ENCODE measurements at regions not wholly inside any gene's neighbourhood (a gene's known extent, or its start where the extent isn't known, plus 50 kb on each side); places are given as distances from the start of the nearest gene placed in this dataset.
A peak's percentile ranks its signal among the peaks of the same experiment; 100 is the strongest.
"Not testable (repeated sequence)": the region's sequence is repeated elsewhere in the genome, so short reads cannot be mapped to it uniquely, and the experiment has no call there.

- no peak for DNase-seq
Measured at GRCh38 chr6:9398767-9399373, 963.5 kb upstream of the SLC35B3 start.

DNA sequence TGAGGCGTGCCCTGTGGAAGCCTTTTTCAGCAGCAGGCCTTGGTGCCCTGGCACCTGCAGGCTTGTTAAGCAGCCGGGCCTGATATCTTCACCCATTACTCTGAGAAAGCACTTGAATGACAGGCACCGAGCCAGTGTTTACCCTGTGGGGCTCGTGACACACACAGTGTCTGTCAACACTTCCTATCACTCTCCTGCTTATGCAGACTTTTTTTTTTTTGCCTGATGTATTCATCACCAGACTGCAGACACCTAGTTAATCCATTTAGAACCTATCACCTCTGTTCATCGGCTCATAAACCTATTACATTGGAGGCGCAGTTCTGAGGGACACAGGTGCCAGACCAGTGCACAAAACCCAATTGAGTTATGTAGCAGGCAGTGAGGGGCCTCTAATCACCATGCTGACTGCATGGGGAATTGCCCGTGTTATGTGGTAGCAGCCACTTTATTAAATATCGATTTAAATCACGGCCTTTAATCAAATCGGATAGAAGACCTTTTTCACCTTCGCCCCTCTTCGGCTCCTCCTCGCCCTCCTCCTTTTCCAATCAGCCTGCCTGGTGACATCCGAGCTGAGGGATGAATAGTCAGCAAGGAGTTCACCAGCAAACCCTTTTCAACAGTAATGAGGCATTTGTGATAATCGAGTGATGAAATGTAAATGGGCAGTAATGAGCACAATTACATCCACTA, 962.9 kb upstream of the SLC35B3 start:
- DNase-seq, result no peak

- no peak for DNase-seq
Measured at GRCh38 chr6:9388596-9388995, 953.3 kb upstream of the SLC35B3 start.

- DNase-seq, result no peak
Measured at GRCh38 chr6:9380568-9380967, 945.2 kb upstream of the SLC35B3 start.

- no peak for DNase-seq
Measured at GRCh38 chr6:9373308-9373707, 938.0 kb upstream of the SLC35B3 start.

DNA sequence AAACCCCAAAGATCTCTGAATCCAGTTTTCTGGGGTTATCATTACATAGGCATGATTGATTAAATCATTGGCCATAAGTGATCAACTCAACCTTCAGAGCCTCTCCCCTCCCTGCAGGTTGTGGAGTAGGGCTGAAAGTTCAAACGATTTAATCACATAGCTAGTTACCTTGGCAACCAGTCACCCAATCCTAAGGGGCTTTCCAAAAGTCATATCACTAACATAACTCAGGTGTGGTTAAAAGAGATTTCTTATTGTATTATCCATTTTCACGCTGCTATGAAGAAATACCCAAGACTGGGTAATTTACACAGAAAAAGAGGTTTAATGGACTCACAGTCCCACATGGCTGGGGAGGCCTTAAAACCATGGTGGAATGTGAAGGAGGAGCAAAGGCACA, 935.1 kb upstream of the SLC35B3 start:
- DNase-seq, result no peak

GRCh38 chr6:9365378-9365777, 930.0 kb upstream of the SLC35B3 start:
- DNase-seq, result no peak

- DNase-seq, result no peak
Measured at GRCh38 chr6:9361749-9362148, 926.4 kb upstream of the SLC35B3 start.

DNA sequence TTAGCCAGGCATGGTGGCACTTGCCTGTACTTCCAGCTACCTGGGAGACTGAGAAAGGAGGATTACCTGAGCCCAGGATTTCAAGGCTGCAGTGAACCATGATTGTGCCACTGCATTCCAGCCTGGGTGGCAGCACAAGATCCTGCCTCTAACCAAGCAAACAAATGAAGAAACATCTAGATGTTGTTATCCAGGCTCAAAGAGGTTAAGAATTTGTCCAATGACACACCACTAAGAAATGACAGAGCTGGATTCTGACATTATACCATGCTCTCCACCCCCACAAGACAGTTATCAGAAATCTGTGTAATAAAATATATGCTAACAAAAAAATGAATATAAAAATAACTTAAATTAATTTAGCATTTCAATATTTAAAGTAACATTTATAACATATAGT, 925.5 kb upstream of the SLC35B3 start:
- DNase-seq, result no peak

DNA sequence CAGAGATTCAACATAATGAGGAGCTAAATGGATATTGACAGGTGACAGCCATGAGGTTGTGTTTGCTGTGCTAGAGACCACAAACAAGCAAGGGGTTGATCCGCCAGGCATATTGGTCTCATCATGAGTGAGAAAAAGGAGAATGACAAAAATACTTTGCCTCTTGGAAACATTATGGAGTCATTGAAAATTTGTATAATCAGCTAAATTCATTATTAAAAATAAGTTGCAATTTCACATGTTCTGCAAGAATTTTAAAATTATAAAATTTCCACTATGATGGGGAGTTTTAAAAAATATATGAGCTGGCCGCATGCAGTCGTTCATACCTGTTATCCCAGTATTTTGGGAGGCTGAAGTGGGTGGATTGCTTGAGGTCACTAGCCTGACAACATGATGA, 912.3 kb upstream of the SLC35B3 start:
- DNase-seq, result no peak

GRCh38 chr6:9346923-9347322, 911.6 kb upstream of the SLC35B3 start:
- no peak for DNase-seq

DNA sequence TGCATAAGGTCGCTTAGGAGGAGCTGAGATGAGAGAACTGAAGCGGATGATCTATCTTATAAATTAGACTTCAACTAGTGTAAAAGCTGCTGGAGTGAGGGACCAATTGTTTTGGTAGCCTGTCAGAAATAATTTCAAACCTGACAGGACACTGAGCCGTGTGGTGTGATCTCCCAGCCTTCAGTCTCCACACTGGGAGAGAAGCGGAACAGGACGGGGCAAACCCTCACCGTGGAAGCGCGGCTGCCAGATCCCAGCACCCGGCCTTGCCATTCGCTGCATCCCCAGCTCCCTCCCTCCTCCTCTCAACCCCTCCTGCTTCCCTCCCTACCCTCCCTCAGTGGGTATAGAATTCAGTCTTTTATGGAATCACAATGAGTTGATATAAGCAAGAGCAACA, 900.1 kb upstream of the SLC35B3 start:
- DNase-seq, result no peak

DNA sequence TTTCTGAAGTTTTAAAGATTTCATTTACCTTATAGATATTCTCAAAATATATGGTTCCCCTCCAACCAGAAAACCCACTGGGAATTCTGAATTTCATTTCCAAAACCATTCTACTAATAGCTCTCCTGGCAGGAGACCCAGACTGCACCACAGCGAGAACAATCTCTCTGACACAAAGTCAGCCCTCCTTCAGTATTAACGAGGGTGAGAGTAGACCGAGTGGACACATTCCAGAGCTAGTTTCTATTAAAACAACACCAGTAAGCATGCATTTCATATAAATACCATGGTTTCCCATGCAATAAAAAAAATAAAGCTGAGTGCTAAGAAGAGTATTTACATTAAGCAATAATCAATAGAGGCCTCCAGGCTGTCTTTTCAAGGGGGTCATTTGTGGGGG, 899.6 kb upstream of the SLC35B3 start:
- DNase-seq, result no peak

- no peak for DNase-seq
Measured at GRCh38 chr6:9332241-9332780, 897.0 kb upstream of the SLC35B3 start.

DNA sequence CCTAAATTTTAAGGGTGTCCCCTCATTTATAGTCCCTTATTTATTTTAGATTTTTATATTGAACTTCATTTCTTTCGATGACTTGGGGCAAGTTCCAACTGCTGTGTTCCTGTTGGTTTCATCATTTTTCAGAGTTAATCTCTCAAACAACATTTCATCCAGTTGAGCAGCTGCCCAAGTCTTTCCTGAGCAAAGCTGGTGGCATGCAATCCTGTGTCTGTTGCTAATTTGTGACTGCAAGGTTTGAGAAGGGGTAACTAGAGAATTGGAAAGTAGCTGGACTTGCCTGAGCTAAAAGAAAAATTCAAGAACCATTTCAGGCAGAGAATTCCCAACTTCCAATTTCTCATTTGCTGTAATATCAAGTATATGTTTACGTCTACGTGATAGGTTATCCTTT, 881.5 kb upstream of the SLC35B3 start:
- DNase-seq, result no peak

DNA sequence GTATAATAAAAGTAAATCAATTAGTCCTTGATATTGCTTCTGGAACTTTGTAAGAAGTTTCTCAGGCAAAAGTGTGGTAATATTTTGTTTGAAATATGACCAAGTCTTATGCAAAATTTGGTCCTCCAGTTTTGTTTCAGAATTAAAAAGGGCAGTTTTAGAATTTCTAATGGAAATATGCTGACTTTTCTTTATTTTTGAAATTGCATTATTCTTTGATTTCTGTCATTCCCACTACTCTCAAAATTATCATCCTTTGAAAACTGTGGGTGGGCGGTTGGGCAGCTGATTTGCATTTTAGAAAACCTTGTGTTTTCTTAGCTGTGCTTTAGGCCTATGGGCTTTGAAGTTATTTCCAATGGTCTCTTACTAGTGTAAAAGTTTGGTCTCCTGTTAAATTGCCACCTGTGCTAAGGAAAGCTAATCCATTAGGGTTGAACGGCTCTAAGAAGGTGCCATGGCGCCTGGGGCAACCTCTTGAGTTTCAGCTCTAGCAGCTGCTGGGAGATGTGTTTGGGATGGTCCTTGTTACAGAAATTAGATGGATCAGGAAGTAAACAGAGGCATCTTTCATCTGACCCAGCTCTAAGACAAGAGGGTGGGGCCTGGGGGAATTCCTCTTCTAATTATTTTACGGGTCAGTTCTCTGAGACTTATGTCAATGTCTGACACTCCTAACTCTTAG, 880.8 kb upstream of the SLC35B3 start:
- DNase-seq, result no peak

GRCh38 chr6:9308284-9308683, 872.9 kb upstream of the SLC35B3 start:
- DNase-seq, result no peak

GRCh38 chr6:9307786-9308185, 872.4 kb upstream of the SLC35B3 start:
- DNase-seq, result no peak

DNA sequence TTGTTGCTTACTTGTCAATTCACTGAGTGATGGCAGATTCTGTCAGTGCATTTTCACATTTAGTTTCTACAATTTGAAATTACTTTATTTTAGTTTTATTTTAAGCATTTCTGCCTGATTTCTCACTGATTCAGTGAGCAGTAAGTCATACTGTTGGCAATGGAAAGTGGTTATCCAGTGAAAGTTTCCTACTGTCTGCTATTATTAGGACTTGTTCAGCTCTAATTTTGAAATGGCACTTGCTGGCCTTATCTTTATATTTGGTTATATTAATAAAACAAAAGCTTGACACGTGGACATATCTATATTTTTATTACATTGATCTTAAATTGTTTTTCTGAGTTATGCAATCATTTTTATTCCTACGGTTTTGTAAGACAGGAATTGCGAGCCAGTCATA, 871.8 kb upstream of the SLC35B3 start:
- no peak for DNase-seq

- DNase-seq, result no peak
Measured at GRCh38 chr6:9295644-9296043, 860.3 kb upstream of the SLC35B3 start.

GRCh38 chr6:9292975-9293374, 857.6 kb upstream of the SLC35B3 start:
- no peak for DNase-seq

GRCh38 chr6:9290342-9290741, 855.0 kb upstream of the SLC35B3 start:
- not testable (repeated sequence) for DNase-seq

GRCh38 chr6:9272671-9273070, 837.3 kb upstream of the SLC35B3 start:
- DNase-seq, result peak; percentile 29

DNA sequence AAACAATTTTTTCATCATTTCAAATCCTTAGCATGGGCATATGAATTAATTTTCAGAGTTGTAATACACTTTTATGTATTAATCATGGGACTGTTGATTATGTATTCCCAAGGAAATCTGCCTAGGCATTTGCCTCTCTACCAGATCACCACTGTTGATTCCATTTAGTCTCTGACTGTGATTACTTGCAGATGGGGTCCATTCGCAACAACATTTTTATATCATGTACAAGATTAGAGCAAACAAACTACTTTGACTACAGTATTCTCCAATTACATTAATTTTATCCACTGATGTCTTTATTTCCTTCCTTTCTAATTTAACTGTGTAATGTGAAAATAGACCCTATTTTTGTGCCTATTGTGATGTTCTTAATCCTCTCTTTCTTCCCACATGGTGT, 831.4 kb upstream of the SLC35B3 start:
- DNase-seq, result no peak

Measured in skin of body (tissue), 1 donor.